Thoracic aorta (tissue), 2 donors: ENCODE measurements at regions not wholly inside any gene's neighbourhood (a gene's known extent, or its start where the extent isn't known, plus 50 kb on each side); places are given as distances from the start of the nearest gene placed in this dataset.

Experiments used
- ATAC-seq: fragments of 150-250 bp; one replicate; pipeline ENCODE4 v1.8.0; 2017; ENCODE audit warnings: low read depth; ENCODE audit not compliant: insufficient number of reproducible peaks, low FRiP score
- DNase-seq: peaks from one replicate; pipeline ENCODE4 v3.0.0-alpha.2; 2020; ENCODE audit warnings: low spot score
- H3K27ac ChIP-seq, 2 donors: fragments of 200-600 bp; sonication (generic); 1 replicate in 1 of 2; 2 replicates in 1 of 2; pipeline ENCODE4 v1.5.1; 2016; ENCODE audit warnings: mild to moderate bottlenecking in 2 of 2, moderate library complexity in 2 of 2
- H3K27me3 ChIP-seq: fragments of 200-600 bp; sonication (generic); replicated peaks from 2 replicates; pipeline ENCODE4 v1.6.0; 2016; ENCODE audit warnings: mild to moderate bottlenecking; ENCODE audit not compliant: insufficient read depth
- H3K36me3 ChIP-seq: fragments of 200-600 bp; sonication (generic); one replicate; pipeline ENCODE4 v1.5.1; 2016
- H3K4me1 ChIP-seq, 2 donors: fragments of 200-600 bp; sonication (generic); 1 replicate in 1 of 2; 2 replicates in 1 of 2; pipeline versions ENCODE4 v1.5.1 to v1.6.0; 2016; ENCODE audit warnings: low read depth in 2 of 2, mild to moderate bottlenecking in 1 of 2; ENCODE audit not compliant: control insufficient read depth in 1 of 2
- H3K4me3 ChIP-seq: fragments of 200-600 bp; sonication (generic); 2 replicates; pipeline ENCODE4 v1.5.1; 2016; ENCODE audit warnings: mild to moderate bottlenecking
- H3K9me3 ChIP-seq: fragments of 200-600 bp; sonication (generic); 2 replicates; pipeline ENCODE4 v1.5.1; 2016
- CTCF ChIP-seq: fragments of 200-600 bp; sonication (generic); IDR thresholded peaks from one replicate; pipeline ENCODE4 v1.5.1; 2019; ENCODE audit warnings: antibody characterized with exemption

DNA sequence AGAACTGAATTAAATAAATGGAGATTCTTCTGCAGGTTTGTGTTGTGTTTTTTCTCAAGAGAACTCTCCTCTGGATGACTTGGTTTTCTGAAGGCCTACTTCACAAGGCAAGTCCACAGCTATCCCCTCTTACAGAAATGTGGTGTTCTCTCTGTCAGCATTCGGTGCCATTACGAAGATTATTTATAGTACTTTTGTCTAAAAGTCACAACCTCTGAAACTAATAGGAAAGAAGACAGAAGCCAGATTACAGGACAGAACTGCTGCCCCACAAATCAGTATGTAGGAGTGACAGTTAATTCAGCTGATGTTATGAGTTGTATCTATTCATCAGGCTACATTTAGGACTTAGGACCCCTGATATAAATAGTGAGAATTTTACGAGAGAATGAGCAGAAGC, 413.5 kb downstream of the TMX3 start:
- TF ChIP-seq CTCF, result no peak
- no peaks in the 10 kb centered on the region for H3K36me3 ChIP-seq
- no peak for DNase-seq
- no peak for ATAC-seq
- H3K27me3 ChIP-seq, result no peaks in the 10 kb centered on the region
- no peaks in the 10 kb centered on the region for H3K4me1 ChIP-seq
- H3K27ac ChIP-seq, result no peak overlapping the region
- no peaks in the 10 kb centered on the region for H3K9me3 ChIP-seq
- H3K4me3 ChIP-seq, result no peak overlapping the region

DNA sequence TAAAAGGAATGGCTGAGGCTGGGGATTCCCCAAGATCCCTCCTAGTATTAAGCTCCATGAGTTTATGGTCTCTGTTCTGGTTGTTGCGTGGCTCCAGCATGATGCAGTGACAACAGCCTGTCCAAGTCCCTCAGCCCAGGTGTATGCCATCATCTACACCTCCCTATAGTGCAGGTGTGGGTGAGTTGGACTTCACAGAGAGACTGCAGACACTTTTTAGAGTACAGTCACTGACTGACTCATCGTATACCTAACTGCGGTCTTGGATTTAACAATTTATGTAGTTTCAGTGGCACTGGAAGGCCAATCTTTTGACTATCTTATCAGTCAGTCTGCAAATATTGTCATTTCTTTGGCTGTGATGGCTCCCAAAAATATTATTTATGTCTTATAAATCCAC, 415.0 kb downstream of the TMX3 start:
- Histone ChIP-seq H3K27ac (no peak overlapping the region), H3K4me3 (no peak overlapping the region), H3K4me1 (no peaks in the 10 kb centered on the region), H3K9me3 (no peaks in the 10 kb centered on the region), H3K27me3 (no peaks in the 10 kb centered on the region), H3K36me3 (no peaks in the 10 kb centered on the region)
- TF ChIP-seq CTCF, result no peak
- ATAC-seq, result no peak
- DNase-seq, result no peak

GRCh38 chr18:68298330-68298729, 416.6 kb downstream of the TMX3 start:
- DNase-seq, result no peak
- H3K36me3 ChIP-seq, result no peaks in the 10 kb centered on the region
- no peaks in the 10 kb centered on the region for H3K27me3 ChIP-seq
- ATAC-seq, result no peak
- H3K4me1 ChIP-seq, result no peaks in the 10 kb centered on the region
- H3K27ac ChIP-seq, result no peak overlapping the region
- H3K4me3 ChIP-seq, result no peak overlapping the region
- no peak for TF ChIP-seq CTCF
- H3K9me3 ChIP-seq, result no peaks in the 10 kb centered on the region

DNA sequence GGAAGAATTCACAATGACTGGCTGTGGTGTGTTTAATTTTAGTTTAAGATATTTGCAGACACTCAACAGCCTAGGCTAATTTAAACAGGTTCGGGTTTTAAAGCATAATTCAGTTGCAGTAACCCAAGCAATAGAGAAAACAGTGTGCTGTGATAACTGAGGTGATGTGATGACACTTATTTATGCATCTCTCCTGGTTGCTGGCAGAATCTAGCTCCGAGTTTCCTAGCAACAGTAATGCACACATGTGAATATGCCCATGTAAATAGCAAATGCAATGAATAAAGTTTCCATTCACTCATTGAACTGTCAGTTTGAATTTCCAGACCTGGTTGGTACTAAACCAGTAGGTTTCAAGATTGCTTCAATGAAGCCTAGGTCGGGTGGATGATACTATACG, 426.5 kb downstream of the TMX3 start:
- TF ChIP-seq CTCF, result no peak
- no peak overlapping the region for H3K27ac ChIP-seq
- no peaks in the 10 kb centered on the region for H3K9me3 ChIP-seq
- no peaks in the 10 kb centered on the region for H3K27me3 ChIP-seq
- DNase-seq (no peak), ATAC-seq (no peak)
- no peak overlapping the region for H3K4me3 ChIP-seq
- no peaks in the 10 kb centered on the region for H3K36me3 ChIP-seq
- H3K4me1 ChIP-seq, result no peaks in the 10 kb centered on the region

GRCh38 chr18:68284236-68284780, 430.6 kb downstream of the TMX3 start:
- Histone ChIP-seq H3K4me1 (no peaks in the 10 kb centered on the region), H3K36me3 (no peaks in the 10 kb centered on the region), H3K27me3 (no peaks in the 10 kb centered on the region), H3K9me3 (no peaks in the 10 kb centered on the region), H3K4me3 (no peak overlapping the region), H3K27ac (no peak overlapping the region)
- ATAC-seq (no peak), DNase-seq (no peak)
- no peak for TF ChIP-seq CTCF
